MV-4-11 (cell line): ENCODE measurements at regions not wholly inside any gene's neighbourhood (a gene's known extent, or its start where the extent isn't known, plus 50 kb on each side); places are given as distances from the start of the nearest gene placed in this dataset.
"Not testable (repeated sequence)": the region's sequence is repeated elsewhere in the genome, so short reads cannot be mapped to it uniquely, and the experiment has no call there.

Experiments used
- DNase-seq: peaks from one replicate; lab custom pipeline; 2025; lab: John Stamatoyannopoulos, UW

DNA sequence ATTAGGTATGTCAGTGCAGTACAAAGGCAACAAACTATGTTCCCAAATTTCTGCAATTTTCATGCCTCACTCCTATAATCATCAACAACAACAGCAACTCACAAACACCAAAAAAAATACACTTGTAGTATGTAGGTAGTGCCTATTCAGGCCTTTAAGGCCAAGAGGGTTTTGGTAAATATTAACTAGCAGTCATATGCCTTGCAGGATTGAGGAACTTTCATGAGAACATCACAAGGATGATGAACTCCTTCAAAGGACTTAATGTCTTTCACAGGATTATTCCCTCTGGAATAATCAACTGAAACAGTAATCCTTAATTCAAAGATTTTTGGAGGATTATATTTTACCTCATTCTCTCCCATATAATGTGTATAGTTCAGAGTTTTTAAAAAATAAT, 293.8 kb downstream of the NOVA1 start:
- no peak for DNase-seq

DNA sequence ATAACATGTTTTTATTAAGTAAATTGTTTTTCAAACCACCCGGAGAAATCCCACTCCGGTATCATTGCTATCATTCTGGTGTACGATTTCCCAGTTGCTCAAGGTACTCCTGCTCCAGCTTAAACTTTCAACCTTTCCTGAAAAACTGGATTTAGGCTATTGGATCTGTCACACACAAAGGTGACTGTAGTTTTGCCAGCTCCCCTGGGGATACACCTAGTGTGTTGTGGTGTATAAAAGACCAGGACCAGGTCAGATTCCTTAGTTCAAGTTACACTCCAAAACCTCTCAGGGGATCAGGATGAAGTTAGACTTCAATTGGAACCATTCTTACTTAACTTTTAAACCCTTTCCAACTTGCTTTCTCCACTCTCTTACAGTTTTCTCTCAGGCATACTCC, 303.9 kb downstream of the NOVA1 start:
- DNase-seq = no peak

DNA sequence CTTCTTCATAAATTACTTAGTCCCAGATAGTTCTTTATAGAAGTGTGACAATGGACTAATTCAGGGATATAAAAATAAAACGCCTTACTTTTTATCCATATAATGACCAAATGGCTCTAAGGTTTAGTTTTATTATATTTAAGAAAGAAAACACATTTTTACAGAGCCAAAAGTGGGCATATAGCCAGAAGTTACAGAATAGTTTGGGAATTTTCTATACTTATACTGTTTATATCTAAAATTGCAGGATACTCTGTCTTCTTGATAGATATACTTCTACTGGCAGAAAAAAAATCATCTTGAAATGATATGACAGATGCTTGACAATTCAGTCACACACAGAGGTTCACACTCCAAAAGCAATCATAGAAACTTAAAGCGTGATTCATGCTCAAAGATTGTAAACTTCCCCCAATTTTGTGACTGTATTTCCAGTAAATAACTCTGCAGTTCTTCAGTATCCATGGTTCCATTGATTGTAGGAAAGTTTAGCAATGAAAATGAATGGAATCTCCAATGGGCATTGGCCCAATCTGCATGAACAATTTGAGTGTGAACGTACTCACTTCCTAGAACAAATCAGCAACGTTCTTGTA, 307.8 kb downstream of the NOVA1 start:
- no peak for DNase-seq

DNA sequence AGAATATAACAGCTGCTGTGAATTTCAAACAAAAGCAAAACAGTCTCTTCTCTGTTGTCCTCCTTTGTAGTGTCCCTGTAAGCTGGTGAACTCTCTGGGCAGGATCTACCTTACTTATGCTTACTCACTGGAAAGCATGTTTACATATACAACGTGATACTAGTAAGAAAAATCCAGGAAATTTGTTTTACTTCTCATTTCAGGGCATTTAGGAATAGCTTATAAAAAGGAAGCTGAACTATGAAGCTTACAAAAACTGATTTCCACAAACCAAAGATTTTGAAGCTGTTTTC, 311.0 kb downstream of the NOVA1 start:
- no peak for DNase-seq

DNA sequence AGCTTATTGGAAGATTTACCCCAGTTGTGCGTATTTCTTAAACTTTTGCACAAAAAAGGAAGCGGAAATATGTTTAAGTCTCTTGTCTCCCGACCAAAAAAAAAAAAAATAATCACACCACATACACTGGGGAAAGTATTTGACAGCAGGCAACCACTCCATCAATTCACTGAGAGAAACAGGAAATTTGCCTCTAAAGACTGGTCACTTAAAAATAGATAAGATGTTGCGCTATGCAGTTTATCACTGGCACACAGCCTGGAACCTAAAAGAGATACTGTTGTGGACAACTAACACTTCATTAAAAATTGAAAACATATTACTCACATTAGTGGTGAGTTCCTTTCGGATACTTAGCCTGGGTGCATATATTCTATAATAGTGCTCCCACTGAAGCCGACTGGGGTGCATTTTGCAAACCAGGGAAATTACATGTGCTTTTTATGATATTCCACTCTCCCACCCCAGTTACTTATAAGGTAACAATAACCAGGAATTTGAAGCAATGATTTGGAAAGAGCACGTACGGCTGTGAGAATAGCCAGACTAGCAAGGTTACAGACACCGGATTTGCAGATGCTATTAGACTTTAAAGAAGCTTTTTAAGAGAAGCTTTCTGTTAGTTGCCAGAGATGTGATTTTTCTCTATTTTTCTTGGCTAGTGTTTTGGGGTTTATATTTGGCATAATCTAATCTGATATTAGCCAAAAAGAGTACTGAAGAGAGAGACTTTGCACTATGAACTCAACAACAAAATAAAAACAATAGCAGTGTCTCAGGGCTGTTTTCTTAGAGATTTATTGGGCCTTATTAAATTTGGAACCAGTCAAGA, 311.5 kb downstream of the NOVA1 start:
- no peak for DNase-seq

DNA sequence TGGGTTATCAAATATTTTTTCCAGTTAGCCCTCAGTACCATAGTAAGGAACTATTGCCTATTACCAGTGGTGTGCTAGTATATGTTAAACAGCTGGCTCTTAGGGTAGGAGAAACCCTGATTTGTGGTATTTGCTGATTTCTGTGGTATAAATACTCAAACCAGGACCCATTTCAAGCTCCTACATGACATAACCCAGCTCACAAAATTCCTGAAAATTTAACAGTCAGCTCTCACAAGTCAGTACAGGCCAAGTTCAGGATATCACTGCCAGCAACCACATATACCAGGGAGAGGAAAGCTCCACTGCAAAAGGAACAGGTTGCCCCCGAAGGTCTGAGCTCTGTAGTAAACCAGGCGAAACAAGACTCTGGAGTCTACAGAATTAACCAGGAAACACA, 315.3 kb downstream of the NOVA1 start:
- DNase-seq = no peak

DNA sequence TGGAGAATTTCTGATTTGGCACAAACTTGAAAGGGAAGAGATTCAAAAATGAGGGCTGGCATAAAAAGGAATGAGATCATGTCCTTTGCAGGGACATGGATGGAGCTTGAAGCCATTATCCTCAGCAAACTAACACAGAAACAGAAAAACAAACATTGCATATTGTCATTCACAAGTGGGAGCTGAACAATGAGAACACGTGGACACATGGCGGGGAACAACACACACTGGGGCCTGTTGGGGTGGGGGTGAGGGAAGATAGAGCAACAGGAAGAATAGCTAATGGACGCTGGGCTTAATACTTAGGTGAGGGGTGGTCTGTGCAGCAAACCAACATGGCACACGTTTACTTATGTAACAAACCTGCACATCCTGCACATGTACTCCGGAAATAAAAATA, 315.8 kb downstream of the NOVA1 start:
- not testable (repeated sequence) for DNase-seq

DNA sequence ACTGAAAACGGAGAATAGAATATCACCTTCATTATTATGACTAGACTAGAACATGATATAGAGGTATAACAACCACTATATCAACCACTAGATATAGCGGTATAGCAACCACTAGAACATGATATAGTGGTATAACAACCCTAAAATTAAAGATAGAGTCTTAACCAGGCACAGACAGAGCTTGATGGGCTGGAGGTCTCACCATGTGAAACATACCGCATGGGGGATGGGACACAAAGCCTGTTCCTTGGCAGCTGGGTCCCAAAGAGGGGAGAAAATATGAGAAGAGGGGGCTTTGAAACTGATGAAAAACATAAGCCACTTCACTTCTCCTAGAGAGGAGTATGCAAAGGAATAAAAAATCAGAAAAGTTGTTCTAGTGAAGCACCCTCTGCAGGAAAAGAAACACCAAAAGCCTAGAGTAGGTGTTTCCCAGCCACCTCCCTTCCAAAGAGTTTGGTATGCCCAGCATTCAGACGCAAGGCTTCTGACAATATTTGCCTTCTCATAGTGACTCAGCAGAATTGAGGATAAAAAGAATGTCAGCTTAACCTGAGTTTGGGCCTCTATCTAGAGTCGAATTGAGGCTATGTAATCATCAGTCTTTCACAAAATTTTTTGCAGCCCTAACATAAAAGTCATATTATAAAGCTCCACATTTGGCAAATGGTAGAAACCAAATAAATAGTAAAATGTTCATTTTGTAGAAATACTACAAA, 316.4 kb downstream of the NOVA1 start:
- DNase-seq = no peak

DNA sequence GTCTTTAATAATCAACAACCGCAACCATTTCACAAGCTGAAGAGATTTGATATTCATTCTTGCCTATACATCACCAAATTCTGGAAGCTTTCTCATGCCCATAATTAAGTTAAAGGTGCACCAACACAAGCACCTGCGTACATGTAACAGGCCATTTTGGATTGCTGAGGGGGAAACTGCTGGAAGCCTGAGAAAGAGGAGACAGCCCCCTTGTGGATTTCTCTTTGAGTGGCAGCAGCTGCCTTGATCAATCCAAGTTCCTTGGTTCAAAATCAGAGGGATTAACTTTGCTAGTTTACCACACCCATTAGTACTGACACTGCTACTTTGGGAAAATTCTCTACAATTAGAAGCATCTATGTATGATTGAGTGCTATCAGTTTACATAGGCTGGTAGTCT, 321.1 kb downstream of the NOVA1 start:
- DNase-seq = no peak

DNA sequence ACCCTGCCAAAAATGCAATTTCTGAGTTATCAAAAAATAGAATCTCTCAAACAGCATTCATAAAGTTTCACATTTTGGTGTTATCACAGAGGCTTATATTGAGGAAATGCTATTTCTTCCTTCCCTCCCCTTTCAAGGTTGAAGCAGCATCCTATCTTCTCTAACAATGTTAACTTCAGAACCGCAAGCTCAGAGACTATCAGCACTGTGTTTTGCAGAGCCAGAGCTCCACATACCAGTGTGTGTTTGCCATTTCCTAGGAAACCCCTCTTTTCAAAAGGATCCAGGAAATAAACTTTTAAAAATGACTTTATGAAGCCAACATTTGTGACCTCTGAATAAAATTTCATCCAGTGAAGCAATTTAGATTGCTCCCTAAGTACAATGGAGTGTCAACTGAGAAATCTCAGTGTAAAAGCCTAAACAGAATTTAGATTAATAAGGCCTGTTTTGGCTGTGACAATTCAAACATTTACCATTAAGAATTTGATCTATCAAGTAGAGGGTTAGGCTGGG, 332.6 kb downstream of the NOVA1 start:
- DNase-seq = no peak

DNA sequence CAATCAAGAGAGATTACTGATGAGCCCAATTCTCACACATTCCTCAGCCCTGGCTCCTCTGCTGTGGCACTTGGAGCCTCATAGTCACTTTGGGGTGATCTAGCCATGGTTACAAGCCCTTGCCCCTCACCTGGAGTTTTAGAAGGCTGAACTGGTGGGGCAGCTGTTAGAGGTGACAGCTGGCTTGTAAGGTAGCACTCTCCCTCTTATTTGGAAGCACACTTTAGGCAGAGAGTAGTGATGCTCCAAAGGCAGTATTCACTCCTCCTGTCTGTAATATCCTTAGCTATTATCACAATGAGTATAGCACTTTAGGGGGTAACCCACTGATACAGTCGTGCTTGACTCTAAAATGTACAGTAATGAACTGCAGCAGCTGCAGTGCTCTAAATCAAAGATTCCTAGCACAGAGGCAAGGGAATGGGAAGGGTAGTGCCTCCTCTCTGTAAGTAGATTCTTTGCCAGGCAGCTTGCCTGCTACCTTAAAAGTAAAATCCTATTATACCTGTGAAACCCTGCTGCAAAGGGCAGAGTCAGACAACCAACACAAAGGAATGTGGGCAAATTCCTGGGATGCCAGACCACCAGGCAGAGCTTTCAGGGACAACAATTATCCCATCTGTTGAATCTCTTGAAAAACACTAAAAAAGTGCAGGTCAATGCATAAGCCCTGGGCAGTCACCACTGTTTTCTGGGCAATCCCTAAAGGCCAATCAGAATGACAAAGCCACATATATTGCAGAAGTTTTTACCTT, 336.3 kb downstream of the NOVA1 start:
- DNase-seq = no peak

DNA sequence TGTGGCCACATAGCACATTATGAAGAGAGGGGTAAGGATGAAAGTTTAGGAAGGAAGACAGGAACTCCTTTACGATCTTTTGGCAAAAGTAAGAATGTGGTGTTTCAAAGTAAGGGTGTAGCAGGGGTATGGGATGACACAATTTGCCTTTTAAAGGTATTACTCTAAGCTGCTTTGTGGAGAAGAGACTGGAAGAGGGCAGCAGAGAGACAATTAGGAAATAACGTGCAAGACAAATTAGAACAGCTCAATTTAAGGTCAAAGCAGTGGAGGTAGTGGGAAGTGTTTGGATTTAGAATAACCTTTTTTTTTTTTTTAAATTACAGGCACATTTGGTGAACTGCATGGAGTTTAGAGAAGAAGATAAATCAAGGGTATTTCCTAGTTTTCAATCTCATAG, 342.6 kb downstream of the NOVA1 start:
- no peak for DNase-seq

DNA sequence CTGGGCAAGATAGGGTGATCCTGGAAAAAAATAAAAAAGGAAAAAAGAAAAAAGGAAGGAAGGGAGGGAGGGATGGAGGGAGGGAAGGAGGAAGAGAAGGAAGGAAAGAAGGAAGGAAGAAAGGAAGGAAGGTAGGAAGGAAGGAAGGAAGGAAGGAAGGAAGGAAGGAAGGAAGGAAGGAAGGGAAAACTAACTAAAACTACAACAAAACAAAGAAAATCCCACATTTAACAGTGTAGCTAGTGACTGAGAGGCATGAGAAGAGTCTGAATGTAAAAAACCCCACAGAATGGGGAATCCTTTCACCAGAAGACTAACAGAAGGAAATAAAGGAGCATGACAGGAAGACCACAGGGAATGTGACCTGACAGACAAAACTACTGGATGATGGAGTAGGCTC, 345.7 kb downstream of the NOVA1 start:
- DNase-seq = no peak

DNA sequence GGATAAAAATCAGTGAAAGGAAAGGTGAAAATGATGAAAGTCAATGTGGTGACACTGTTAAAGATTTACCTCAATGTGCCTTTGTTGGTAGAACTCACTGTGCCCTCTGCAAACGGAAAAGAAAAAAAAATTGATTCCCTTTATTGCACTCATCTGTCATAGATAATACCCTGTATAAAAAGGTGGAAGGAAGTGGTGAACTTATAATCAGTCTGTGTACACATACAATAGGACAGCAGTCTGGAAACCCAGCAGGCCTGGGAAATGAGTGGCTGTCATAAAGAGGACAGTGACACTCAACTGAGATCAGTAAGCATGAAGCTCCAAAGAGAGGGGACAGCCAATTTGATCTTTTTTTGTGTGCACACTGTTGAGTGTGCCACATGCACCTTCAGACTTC, 364.7 kb downstream of the NOVA1 start:
- DNase-seq = no peak

DNA sequence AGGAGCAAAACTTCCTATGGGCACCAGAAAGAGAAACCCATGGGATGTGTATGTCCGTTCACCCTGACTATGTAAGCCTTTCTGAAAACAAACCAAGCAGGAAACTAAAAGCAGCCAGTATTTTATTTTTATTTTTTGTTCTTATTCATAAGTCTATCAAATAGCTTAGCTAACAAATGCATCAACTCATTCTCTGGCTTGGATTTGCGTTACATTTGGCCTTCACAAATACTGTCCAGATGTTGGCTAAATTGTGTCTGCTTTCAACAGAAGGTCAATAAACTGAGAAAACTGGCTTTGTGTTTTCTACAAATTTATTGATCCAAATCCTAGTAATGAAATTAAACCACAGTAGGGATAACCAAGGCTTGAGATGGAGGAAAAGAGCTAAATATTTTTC, 379.0 kb downstream of the NOVA1 start:
- DNase-seq = no peak

DNA sequence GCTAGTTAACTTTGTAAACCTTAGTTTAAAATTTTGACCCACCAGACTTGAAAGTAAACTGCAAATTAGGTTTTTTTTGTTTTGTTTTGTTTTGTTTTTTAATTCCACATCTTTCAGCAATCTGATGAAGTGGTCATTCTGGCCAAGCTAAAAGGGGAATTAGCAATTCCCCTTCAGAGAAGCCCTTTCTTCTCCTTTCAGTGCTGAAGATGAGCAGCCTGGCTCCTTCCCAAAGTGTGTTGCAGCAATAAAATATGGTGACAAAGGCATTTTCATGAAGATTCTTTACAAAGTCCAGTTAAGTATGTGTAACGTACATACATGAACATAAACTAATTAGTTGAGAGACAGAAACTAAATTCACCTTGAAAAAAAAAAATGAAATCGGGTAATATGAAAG, 380.1 kb downstream of the NOVA1 start:
- no peak for DNase-seq

DNA sequence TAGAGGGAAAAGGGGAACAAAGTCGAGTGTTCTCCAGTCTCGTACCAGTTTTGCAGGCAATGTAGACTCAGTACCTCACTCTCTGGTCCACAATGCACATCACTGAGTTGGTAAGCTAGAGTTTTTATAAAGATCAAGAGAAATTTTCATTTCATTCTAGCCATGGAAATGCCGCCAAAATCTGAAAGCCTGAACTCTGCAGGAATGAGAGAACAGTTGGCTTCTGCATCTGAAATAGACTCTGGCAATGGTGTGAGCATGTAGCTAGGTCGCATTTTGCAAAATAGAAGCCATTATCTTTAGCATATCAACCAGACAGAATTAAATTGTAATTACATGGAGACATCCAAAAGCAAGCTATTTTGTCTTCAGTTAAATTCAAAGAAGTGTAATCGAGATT, 381.0 kb downstream of the NOVA1 start:
- DNase-seq = no peak

DNA sequence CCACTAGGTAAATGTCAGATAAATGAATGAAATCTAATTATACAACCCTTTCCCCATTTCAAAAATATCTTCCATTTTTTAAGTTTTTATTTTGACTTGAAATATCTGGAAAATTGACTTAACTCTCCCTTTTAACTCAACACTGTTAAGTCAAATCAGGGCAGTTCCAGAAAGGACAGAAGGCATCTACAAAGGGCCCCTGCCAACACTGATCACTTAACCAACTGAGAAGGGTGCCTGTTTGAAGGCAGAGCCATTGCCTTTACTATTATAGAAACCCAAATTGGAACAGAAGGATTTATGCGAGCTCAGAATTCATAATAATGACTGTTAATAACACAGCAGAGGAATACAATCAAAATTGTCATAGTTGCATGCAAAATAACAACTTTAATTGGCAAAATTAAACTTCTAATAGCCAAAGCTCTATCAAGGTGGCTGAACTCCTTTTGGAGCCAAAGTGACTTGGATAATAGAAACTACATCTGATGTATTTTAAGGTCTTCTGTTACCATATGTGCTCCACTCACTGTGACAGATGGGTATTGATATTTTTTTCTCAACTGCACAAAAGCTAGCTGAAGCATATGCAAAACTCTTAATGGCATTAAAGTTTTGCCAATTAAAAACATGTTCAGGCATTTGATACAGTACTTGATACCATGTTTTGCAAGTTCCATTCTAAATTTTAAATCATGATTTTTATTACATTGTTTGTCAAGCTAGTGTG, 383.8 kb downstream of the NOVA1 start:
- DNase-seq = no peak

DNA sequence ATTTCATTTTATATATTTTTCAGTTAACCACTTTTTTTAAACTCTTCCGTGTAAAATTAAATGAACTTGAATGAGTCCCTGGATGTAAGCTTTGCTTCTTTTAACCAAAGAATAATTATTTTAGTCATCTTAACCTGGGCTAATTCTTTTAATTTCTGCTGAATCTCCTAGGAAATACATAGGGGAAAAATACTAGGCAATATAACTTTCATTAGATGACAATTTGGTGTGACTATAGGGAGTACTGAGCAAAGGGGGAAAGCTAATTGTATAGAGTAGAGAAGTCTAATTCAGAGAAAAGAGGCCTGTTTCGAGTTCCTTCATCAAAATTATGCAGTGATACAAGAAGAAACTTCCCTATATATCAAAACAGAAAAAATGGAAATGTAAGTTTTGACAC, 388.1 kb downstream of the NOVA1 start:
- no peak for DNase-seq

DNA sequence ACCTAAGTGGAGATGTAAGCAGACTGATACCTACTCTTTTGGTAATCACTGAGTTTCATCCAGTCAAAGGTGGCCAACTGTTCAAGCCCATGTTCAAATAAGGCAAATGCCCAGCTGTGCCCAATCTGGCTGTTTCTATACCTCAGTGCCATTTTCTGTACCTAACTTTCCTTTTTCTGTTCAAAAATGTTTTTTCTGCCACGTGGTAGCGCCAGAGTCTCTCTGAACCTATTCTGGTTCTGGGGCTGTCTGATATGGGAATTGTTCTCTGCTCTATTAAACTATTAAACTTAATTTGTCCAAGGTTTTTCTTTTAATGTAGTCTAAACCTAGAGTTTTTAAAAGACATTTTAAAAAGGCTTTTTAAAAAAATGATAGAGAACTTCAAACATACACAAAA, 391.2 kb downstream of the NOVA1 start:
- no peak for DNase-seq

DNA sequence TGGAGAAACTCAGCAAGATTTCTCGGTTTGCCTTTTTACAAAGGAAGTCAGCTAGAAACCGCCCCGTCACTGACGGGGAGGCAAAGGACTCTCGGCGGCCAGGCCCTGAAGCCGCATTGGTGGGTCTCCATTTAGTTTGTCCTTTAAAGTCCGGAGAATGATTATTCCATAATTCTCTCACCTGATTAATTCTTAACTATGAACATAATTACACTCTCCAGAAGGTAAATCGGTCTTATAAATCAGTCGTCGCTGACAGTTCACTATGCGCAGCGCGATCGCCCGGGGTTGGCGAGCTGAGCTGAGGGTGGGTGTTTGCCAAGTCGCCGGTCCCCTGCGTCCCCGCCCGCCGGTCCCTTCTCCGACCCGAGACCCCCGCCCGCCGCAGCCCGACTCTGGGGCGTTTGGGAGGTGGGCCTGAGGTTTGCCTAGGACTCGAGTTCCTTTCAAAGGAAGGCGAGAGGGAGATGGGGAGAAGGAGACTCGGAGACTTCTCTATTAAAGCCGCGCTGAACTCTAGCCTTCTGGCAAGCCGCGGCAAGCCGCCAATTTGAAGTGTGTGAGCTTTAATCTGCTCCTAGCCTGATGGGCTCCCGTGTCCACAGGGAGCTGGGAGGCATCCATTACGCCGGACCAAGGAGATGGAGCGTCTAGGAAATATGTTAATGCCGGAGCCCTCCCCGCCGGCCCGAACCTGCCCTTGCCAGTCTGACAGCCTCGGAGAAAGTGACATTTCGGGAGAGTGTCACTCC, 392.9 kb downstream of the NOVA1 start:
- DNase-seq = no peak
